SK-N-SH treated with all-trans-retinoic acid at 6 μM for 48 hours (cell line): ENCODE measurements at regions not wholly inside any gene's neighbourhood (a gene's known extent, or its start where the extent isn't known, plus 50 kb on each side); places are given as distances from the start of the nearest gene placed in this dataset.

Source experiments
- GLIS3 ChIP-seq: fragments of 250-450 bp; sonication (Bioruptor Pico); IDR thresholded peaks from 2 replicates; pipeline ENCODE4 v1.5.0; 2020; ENCODE audit warnings: mild to moderate bottlenecking, moderate library complexity
- PPARA ChIP-seq: fragments of 250-450 bp; sonication (Bioruptor Pico); IDR thresholded peaks from 2 replicates; pipeline ENCODE4 v1.5.0; 2020; ENCODE audit warnings: mild to moderate bottlenecking, borderline replicate concordance
- SNAI2 ChIP-seq: fragments of 250-450 bp; sonication (Bioruptor Pico); IDR thresholded peaks from 2 replicates; pipeline ENCODE4 v1.5.0; 2020; ENCODE audit warnings: mild to moderate bottlenecking, moderate library complexity
- TCF4 ChIP-seq: fragments of 250-450 bp; sonication (Bioruptor Pico); IDR thresholded peaks from 2 replicates; pipeline ENCODE4 v1.8.0; 2021; ENCODE audit warnings: mild to moderate bottlenecking, moderate library complexity, borderline replicate concordance
- ZFP30 ChIP-seq: fragments of 450-650 bp; formaldehyde crosslinking; IDR thresholded peaks from 2 replicates; pipeline ENCODE4 v1.5.0; 2022; ENCODE audit warnings: mild to moderate bottlenecking, moderate library complexity
- ZNF565 ChIP-seq: fragments of 450-650 bp; formaldehyde crosslinking; conservative IDR thresholded peaks from 2 replicates; pipeline ENCODE4 v1.5.0; 2020; ENCODE audit warnings: low read depth, mild to moderate bottlenecking, moderate library complexity
- ZNF70 ChIP-seq: fragments of 450-650 bp; formaldehyde crosslinking; IDR thresholded peaks from 2 replicates; pipeline ENCODE4 v1.5.0; 2020; ENCODE audit warnings: mild to moderate bottlenecking, moderate library complexity
- TF ChIP-seq, protein P1 (sequence below): fragments of 250-450 bp; sonication (Bioruptor Pico); IDR thresholded peaks from 2 replicates; pipeline ENCODE4 v1.5.1; 2021; ENCODE audit warnings: mild to moderate bottlenecking, moderate library complexity
- TF ChIP-seq, protein P2 (sequence below): fragments of 250-450 bp; sonication (Bioruptor Pico); IDR thresholded peaks from 2 replicates; pipeline ENCODE4 v1.5.1; 2020; ENCODE audit warnings: low read depth, mild to moderate bottlenecking, moderate library complexity
- TF ChIP-seq, protein P3 (sequence below): fragments of 250-450 bp; sonication (Bioruptor Pico); IDR thresholded peaks from 2 replicates; pipeline ENCODE4 v1.5.0; 2020; ENCODE audit warnings: mild to moderate bottlenecking, moderate library complexity

DNA sequence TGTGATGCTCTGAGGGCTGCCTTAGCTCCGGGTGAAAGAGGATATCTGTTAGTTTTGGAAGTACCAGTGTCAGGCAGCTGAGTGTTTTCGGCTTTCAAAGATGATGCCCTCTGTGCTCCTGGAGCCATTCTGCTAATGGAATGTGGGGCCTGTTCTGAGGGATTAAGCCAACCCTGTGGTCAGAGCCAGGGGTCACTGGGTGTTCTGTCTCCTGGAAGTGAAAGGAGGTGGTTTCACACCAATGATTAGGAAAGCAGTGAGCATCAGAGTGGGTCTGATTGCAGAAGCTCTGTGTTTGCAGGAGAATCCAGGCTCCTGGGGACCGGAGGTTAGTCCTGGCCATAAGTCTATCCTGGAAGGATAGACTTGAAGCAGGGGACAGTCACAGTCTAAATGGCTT, 94.6 kb downstream of the UQCRFS1 start:
- no peak for TF ChIP-seq ZNF565
- no peak for TF ChIP-seq PPARA
- TF ChIP-seq, protein P1, sequence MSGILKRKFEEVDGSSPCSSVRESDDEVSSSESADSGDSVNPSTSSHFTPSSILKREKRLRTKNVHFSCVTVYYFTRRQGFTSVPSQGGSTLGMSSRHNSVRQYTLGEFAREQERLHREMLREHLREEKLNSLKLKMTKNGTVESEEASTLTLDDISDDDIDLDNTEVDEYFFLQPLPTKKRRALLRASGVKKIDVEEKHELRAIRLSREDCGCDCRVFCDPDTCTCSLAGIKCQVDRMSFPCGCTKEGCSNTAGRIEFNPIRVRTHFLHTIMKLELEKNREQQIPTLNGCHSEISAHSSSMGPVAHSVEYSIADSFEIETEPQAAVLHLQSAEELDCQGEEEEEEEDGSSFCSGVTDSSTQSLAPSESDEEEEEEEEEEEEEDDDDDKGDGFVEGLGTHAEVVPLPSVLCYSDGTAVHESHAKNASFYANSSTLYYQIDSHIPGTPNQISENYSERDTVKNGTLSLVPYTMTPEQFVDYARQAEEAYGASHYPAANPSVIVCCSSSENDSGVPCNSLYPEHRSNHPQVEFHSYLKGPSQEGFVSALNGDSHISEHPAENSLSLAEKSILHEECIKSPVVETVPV (CRISPR knock-in tag): no peak
- no peak for TF ChIP-seq ZNF70 (CRISPR knock-in tag)
- TF ChIP-seq ZFP30: no peak
- TF ChIP-seq, protein P2, sequence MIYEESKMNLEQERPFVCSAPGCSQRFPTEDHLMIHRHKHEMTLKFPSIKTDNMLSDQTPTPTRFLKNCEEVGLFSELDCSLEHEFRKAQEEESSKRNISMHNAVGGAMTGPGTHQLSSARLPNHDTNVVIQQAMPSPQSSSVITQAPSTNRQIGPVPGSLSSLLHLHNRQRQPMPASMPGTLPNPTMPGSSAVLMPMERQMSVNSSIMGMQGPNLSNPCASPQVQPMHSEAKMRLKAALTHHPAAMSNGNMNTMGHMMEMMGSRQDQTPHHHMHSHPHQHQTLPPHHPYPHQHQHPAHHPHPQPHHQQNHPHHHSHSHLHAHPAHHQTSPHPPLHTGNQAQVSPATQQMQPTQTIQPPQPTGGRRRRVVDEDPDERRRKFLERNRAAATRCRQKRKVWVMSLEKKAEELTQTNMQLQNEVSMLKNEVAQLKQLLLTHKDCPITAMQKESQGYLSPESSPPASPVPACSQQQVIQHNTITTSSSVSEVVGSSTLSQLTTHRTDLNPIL (CRISPR knock-in tag): no peak
- TF ChIP-seq TCF4: no peak
- TF ChIP-seq GLIS3 (CRISPR knock-in tag): no peak
- TF ChIP-seq, protein P3, sequence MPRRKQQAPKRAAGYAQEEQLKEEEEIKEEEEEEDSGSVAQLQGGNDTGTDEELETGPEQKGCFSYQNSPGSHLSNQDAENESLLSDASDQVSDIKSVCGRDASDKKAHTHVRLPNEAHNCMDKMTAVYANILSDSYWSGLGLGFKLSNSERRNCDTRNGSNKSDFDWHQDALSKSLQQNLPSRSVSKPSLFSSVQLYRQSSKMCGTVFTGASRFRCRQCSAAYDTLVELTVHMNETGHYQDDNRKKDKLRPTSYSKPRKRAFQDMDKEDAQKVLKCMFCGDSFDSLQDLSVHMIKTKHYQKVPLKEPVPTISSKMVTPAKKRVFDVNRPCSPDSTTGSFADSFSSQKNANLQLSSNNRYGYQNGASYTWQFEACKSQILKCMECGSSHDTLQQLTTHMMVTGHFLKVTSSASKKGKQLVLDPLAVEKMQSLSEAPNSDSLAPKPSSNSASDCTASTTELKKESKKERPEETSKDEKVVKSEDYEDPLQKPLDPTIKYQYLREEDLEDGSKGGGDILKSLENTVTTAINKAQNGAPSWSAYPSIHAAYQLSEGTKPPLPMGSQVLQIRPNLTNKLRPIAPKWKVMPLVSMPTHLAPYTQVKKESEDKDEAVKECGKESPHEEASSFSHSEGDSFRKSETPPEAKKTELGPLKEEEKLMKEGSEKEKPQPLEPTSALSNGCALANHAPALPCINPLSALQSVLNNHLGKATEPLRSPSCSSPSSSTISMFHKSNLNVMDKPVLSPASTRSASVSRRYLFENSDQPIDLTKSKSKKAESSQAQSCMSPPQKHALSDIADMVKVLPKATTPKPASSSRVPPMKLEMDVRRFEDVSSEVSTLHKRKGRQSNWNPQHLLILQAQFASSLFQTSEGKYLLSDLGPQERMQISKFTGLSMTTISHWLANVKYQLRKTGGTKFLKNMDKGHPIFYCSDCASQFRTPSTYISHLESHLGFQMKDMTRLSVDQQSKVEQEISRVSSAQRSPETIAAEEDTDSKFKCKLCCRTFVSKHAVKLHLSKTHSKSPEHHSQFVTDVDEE (CRISPR knock-in tag): no peak
- TF ChIP-seq SNAI2: no peak
